HG03520 (cell line): ENCODE measurements at regions not wholly inside any gene's neighbourhood (a gene's known extent, or its start where the extent isn't known, plus 50 kb on each side); places are given as distances from the start of the nearest gene placed in this dataset.

ENCODE experiments used
- ATAC-seq: cut with Tn5 transposase; IDR thresholded peaks from one replicate; pipeline ENCODE4 v1.9.1; 2021; ENCODE audit warnings: mild to moderate bottlenecking, moderate library complexity; ENCODE audit not compliant: unreplicated experiment

GRCh38 chr1:209380420-209380819 is 203.1 kb upstream of the CAMK1G start:
- ATAC-seq: no peak

GRCh38 chr1:209382231-209383100 is 201.0 kb upstream of the CAMK1G start:
- no peak for ATAC-seq

- no peak for ATAC-seq
Observed at GRCh38 chr1:209383422-209383821, 200.1 kb upstream of the CAMK1G start.

- no peak for ATAC-seq
Observed at GRCh38 chr1:209383907-209384709, 199.4 kb upstream of the CAMK1G start.

DNA sequence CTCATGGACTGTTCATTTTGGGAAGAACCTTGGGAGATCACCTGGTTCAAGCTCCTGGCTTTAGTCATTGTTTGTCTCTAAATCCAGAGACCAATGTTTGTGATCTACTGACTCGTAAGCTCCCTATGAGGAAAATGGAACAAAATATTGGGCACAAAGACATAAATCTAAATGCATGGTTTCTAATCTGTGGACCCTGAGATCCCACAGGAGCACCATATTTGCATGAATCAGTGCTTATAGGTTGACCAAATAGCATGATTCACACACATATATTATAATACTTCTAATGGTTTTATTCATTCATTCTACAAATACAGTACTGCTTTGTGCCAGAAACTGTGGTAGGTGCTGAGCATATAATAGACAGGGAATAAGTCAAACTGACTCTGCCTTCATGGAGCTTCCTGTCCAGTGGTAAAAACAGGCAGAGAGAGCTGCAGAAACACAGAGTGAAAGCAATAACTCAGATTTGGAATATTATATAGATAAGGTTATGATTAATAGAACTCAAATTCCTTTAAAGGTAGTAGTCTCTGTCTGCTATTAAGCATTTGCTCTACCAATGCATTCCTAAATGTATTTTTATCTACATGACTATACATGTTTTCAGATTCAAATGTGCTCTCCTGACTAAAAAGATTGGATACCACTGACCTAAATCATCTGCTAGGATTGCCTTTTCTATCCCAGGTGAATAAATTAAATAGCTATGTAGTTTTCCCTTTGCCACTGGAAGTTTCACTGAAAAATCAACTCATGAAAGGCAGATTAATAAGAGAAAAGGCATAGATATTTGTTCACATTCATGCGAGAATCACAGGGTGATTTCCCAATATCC is 198.6 kb upstream of the CAMK1G start:
- ATAC-seq: no peak

- no peak for ATAC-seq
Observed at GRCh38 chr1:209386156-209386555, 197.4 kb upstream of the CAMK1G start.

GRCh38 chr1:209387271-209387968 is 196.1 kb upstream of the CAMK1G start:
- no peak for ATAC-seq

DNA sequence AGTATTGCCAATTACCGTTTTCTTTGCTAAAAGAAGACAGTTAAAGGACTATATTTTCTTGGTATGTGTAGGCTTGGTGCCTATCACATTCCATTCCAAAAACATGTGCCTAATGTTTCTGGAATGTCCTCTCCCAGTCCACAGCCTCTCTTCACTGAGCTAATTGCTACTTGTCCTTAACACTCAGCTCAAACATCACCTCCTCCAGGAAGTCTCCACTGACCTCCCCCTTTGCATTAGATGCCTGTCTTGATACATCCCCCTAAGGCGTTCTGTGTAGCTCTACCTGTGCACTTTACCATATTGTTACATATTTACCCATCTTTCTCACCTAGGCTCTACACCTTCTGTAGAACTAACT is 195.6 kb upstream of the CAMK1G start:
- no peak for ATAC-seq

- ATAC-seq: no peak
Observed at GRCh38 chr1:209388358-209388757, 195.2 kb upstream of the CAMK1G start.

GRCh38 chr1:209389258-209389657 is 194.3 kb upstream of the CAMK1G start:
- ATAC-seq: no peak

GRCh38 chr1:209389975-209390374 is 193.5 kb upstream of the CAMK1G start:
- no peak for ATAC-seq

DNA sequence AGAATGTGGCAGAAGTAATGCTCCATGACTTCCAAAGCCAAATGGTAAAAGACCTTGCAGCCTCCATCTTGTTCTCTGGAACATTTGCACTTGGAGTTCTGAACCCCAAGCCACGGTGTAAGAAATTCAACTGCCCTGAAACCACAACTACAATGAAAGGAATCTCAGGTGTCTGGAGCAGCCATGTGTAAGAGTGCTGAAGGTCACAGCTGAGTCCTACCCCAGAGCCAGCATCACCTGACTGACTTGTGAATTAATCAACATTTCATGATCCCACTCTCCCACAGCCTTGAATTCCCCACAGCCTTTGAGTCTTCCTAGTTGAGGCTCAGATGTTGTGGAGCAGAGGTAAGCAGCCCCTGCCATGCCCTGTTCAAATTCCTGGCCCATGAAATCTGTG is 192.8 kb upstream of the CAMK1G start:
- ATAC-seq: no peak

GRCh38 chr1:209391792-209392191 is 191.7 kb upstream of the CAMK1G start:
- no peak for ATAC-seq

DNA sequence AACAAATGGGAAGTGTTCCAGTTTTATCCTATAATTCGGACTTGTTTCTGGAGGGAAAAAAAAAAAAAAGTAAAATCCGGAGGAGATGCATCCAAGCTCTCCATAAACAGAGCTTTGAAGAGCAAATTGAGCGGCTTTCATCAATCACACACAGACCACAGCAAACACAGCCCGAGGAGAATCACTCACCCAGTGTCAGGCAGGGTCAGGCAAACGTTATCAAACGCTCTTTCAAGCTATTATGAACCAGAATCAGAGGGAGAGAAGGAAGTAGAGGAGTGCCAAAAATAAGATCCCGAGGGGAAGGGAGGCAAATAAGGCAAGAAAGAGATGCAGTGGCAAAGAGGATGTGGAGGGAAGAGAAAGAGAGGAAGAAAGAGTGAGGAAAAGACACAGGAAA is 188.3 kb upstream of the CAMK1G start:
- ATAC-seq: no peak

- ATAC-seq: no peak
Observed at GRCh38 chr1:209397371-209397770, 186.1 kb upstream of the CAMK1G start.

- no peak for ATAC-seq
Observed at GRCh38 chr1:209397910-209398309, 185.6 kb upstream of the CAMK1G start.

GRCh38 chr1:209398313-209398991 is 185.1 kb upstream of the CAMK1G start:
- ATAC-seq: no peak

DNA sequence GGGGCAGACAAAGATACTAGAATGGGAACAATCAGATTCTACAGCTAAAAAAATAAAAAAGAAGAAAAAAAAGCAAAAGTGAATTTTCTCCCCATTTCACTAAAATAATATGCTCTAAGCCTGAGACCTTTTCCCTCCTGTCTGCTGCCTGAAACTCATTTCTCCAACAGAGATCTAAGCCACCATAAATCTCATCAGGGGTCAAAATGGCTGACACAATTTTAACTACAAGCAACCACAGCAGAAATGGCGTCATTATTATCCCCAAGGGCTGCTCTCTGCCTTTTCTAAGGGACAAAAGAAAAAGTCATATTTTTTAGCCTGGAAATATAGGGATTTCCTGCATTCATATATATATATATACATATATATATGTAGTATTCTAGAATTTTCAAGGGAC is 183.7 kb upstream of the CAMK1G start:
- no peak for ATAC-seq

DNA sequence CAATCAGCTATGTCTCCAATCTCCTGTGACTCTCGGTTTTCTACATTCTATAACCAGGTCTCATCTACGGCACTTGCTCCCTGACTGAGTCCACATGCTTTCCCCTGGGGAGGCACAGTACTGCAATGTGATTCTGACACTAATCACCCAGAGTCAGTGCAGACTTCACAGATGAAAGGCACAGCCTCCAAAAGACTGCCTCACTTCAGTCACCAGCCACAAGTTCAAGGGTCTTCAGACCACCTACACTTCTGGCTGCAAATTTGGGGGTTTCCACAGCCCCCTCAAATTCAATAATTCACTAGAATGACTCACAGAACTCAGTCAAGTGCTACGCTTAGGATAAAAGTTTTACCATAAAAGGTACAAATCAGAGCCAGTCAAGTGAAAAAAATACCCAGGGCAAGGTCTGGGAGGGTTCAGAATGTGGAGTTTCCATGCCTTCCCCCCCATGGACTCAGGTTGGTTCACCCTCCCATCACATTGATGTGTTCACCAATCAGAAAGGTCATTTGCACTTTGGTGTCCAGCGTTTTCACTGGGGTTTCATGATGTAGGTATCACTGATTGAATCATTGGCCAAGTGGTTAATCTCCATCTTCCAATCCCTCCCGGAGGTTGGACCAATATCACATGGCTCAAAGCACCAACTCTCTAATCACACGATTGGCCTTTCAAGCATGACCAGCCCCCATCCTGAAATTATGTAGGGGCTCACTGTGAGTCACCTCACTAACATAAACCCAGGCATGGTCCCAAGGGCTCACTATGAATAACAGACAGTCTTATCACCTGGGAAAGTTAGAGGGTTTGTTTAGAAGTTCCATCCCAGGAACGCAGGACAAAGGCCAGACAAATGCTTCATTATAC is 182.9 kb upstream of the CAMK1G start:
- no peak for ATAC-seq
